ENCODE measurements at regions not wholly inside any gene's neighbourhood (a gene's known extent, or its start where the extent isn't known, plus 50 kb on each side); places are given as distances from the start of the nearest gene placed in this dataset.

DNA sequence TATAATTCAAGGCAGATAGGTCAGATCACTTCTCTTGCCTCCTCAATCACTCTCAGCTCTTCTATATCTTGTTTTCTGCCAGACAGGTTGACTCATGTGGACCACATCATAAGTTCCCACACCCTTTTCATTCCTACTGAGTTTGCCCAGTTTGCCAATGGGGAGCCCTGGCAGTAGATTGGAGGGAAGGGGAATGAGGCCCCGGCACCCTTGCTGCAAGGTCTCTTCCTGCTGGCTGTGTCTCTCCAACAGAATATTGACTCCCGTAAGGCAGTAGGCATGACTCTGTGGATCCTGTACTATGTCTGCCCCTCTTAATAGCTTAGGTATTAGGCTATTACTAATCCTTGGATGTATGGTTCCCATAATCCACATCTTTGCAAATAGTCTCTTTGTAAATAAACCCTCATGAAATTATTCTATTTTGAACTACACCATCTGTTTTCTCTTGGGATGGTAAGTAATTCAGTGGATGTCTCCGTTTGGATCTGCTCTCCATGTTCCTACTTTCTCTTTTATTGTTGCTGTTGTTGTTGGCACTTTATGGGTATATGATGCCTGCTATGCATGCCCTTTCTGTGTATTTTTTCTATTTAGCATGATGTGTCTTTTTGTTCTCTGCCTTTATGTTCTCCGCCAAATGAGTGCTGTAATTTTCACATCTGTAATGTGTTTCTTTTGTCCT, 65.5 kb upstream of the DCBLD2 start:
- DNase-seq (ENCODE audit: low spot score), result no peak

- no peak for DNase-seq (ENCODE audit: low spot score)
Measured at GRCh38 chr3:98966434-98966833, 64.9 kb upstream of the DCBLD2 start.

DNA sequence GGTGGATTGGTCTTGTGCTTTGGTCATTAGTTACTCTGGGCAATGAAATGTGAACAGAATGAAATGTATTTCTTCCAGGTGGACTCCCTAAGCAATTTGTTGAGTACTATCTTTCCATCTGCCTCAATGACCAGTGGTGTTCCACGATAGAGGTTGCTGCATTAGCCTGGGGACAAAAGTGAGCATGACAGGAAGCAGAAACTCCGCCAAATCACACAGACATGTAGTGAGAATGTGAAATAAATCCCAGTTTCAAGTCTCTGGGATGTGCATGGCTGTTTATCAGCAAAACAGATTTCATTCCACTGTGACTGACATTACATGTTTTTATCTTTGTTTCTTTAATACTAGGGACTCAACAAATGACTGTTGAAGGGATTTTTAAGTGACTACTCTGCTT, 63.3 kb upstream of the DCBLD2 start:
- DNase-seq (ENCODE audit: low spot score), result no peak

GRCh38 chr3:98963546-98963945, 62.1 kb upstream of the DCBLD2 start:
- DNase-seq (ENCODE audit: low spot score), result no peak

DNA sequence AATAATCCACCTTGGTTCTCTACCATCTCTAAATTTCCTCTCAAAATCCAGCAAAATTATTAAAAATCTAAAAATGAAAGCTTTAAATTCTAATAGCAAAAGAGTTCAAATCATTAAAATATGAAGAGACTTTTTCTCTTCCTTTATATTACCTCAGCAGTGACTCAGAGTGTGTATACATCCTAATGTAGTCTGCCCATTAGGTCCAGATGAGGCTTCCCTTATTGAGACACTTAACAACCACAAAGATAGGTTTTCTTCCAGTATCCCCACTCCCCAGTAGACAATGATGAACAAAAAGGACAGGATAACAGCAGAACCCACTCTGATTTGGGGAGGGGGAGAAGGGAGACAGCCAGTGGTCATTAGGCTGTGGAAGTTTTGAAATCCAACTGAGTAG, 61.5 kb upstream of the DCBLD2 start:
- DNase-seq (ENCODE audit: low spot score), result no peak

- DNase-seq (ENCODE audit: low spot score), result no peak
Measured at GRCh38 chr3:98962189-98962930, 60.9 kb upstream of the DCBLD2 start.

GRCh38 chr3:98961161-98962155, 60.0 kb upstream of the DCBLD2 start:
- no peak for DNase-seq (ENCODE audit: low spot score)

DNA sequence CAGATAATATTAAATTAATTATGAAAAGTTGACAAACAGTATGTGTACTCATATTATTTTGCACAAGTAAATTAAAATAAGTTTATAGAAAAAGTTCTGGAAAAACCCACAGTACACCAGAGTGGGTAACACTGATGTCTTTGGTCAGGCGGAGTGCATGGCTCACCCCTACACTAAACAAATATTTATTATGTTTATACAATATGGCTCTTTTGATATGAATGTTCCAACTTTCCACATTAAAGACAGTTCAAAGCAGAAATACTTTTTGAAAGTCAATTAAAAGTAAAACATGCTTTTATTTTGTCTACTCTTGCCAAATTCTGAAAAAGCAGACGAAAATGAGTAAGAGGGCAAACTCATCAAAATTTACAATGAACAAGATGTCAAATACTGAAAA, 56.2 kb upstream of the DCBLD2 start:
- DNase-seq (ENCODE audit: low spot score), result no peak

- DNase-seq (ENCODE audit: low spot score), result no peak
Measured at GRCh38 chr3:98956008-98956407, 54.5 kb upstream of the DCBLD2 start.

GRCh38 chr3:98954791-98955604, 53.5 kb upstream of the DCBLD2 start:
- no peak for DNase-seq (ENCODE audit: low spot score)

- DNase-seq (ENCODE audit: low spot score), result no peak
Measured at GRCh38 chr3:98954242-98954641, 52.7 kb upstream of the DCBLD2 start.

DNA sequence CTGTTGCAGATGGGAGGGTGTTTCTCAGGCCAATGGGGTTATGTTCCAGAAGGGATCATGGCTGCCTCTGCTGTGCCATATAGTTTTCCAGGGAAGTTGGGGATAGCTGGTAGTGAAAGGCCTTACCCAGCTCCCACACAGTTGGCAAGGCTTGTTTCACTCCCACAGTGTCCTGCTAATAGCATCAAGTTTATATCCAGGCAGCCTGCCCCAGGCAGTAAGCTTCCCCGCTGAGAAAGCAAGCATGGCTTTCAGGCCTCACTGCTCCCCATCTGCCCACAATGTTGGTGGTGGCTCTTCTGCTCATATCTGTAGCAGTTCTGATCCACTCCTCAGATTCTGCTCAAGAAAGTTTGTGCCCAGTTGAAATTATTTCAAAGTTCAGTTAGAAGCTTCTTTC, 50.9 kb upstream of the DCBLD2 start:
- no peak for DNase-seq (ENCODE audit: low spot score)
